ENCODE measurements at regions not wholly inside any gene's neighbourhood (a gene's known extent, or its start where the extent isn't known, plus 50 kb on each side); places are given as distances from the start of the nearest gene placed in this dataset.

DNA sequence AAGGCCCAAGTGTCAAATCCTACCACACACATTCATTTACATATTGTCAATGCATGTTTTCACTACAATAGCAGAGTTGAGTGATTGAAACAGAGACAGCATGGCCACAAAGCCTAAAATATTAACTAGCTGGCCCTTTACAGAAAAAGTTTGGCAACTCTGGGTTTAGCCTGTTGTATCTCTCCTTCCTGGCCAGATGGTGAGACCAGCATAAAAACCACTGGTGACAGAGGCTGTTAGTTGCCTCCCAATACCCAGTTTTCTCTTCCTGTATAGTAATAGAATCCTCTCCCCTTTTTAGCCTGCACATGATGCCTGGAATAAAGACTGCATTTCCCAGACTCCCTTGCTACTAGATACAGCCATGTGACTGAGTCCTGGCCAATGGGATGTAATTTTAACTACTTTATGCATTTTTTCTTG is 100.0 kb upstream of the TAB2 start:
- DNase-seq (ENCODE audit: low spot score): no peak

- DNase-seq (ENCODE audit: low spot score): no peak
Observed at GRCh38 chr6:149218471-149218870, 99.0 kb upstream of the TAB2 start.

- DNase-seq (ENCODE audit: low spot score): no peak
Observed at GRCh38 chr6:149218915-149219314, 98.6 kb upstream of the TAB2 start.

DNA sequence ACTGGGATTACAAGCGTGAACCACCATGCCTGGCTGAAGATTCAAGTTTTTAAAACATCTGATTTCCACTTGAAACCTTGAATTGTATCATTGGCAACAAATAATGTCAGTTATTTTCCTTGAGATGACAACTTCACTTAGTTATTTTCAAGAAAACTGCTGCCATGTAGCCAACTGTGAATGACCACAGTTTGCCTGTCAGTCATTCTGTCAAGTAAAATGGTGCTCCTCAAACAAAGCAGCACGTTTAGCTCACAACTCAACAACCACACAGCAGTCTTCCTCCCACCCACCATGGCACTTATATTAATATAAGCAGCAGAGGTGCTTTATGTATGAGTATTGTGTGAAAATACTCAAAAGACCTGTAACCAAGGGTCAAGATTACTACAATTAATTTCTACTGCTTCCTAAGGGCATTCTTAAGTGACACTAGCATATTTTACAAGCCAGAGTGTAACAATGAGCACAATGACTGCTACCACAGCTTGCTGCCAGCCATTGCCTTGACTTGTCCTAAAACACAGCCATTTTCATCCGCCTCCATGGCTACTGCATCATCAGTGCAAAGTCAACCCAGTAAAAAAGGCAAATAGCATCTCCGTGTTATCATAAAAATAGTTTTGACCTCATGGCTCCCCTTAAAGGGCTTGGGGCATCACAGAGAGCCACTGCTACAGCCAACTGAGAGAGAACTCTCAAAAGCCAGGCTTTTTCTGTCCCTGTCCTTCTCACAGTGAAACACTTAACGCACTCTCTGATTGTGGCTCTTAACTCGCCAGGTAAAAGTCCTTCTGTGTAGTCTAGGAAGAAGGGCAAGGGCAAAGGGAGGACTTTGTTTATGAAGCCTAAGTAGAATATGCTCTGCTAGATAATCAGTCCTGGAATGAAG is 96.4 kb upstream of the TAB2 start:
- peak; percentile 15 for DNase-seq (ENCODE audit: low spot score)

GRCh38 chr6:149221774-149222070 is 95.8 kb upstream of the TAB2 start:
- no peak for DNase-seq (ENCODE audit: low spot score)

DNA sequence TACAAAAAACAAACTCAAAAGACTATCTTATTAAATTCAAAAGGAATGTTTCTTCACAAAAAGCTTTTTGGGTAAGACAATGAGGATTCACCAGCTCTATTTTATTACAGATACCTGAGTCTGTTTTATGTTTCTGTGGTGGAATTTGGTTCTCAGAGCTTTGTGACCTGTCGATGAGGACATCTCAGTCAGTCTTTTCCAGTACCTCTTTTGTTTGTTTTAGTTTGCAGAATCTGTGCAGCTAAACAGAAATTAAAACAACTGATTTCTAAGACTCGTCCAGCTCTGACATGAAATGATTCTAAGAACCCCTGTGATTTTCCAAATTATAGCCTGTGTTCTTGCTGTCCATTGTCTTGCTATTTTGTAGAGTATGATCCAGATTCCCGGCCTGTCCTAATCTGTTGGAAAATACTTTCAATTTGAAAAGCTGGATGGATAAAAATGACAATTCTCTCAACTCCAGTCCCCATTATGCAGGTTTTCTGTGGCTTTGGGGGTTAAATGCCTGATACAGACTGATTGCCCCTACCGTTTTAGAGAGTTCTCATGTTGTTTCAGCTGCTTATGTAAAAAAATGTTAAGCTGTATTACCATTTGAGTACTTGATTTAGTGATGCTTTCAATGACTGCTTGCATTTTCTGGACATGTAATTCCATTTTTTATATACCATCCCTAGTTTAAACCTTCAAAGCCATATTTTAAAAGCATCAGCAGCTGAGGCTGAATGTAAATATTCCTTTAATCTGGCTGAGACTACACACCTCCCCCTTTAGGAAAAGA is 94.2 kb upstream of the TAB2 start:
- DNase-seq (ENCODE audit: low spot score): no peak

GRCh38 chr6:149223904-149224351 is 93.6 kb upstream of the TAB2 start:
- DNase-seq (ENCODE audit: low spot score): no peak

GRCh38 chr6:149224399-149224798 is 93.1 kb upstream of the TAB2 start:
- DNase-seq (ENCODE audit: low spot score): no peak

DNA sequence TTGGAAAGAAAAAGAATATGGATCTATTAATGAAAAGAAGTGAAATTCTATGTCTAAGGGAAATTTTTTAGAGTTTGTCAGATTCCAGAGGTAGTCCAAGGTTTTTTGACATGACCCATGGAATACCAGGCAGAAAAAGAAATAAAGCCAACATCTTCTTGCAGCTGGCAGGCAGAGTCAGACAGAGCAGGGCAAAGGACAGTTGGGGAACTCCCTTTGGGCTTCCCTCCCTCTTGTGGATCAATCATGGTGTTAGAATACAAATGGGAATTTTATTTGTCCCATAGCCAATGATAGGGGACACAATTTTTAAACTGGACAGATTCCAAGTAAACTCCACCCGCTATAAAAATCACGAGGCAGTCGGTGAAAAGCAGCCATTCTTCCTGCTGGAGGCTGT is 92.1 kb upstream of the TAB2 start:
- DNase-seq (ENCODE audit: low spot score): no peak

GRCh38 chr6:149225946-149226345 is 91.6 kb upstream of the TAB2 start:
- peak; percentile 51 for DNase-seq (ENCODE audit: low spot score)

GRCh38 chr6:149227796-149228195 is 89.7 kb upstream of the TAB2 start:
- DNase-seq (ENCODE audit: low spot score): no peak

DNA sequence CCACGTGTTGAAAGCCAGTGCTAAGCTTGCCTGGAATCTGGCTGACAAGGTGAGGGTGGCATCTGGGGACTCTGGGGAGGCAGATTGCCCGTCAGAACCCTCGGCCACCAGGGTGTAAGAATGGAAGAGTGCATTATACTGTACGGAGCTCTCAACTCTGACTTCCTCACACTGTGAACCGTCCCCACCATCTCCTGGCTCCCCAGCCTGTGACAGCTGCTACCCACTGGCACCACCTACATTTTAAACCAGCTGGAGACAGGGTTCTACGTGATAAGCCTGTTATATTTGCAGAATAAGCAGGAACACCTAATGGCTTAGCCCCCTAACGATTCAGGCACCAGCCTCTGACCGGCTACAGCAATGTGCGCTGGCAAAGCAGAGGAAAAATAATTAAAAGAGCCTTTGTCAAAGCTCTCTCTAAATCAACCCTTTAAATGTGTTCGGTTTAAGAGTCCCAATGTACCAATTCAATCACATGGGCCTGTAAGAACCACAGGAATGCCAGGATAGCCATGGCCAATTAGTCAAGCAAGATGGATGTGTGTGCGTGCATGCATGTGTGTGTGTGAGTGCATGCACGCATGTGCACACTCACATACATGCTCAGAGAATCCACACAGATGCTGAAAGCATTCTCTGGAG is 89.1 kb upstream of the TAB2 start:
- DNase-seq (ENCODE audit: low spot score): no peak

DNA sequence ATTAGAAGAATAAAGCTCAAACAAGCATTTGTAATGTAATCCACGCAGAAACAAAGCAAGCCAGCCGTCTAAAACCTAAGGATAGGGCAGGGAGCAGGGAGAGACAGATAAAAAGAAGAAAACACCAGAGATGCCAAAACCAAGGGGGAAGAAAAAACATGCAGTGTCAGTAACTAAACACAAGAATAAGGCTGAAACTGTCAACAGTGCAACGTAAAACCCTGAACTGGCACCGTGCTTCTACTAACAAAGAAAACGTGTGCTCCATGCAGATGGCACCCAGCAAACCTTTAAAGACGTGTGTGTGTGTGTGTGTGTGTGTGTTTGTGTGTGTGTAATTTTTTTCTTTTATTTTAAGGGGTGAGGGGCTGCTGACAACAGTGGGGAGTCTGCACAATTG is 88.4 kb upstream of the TAB2 start:
- no peak for DNase-seq (ENCODE audit: low spot score)

DNA sequence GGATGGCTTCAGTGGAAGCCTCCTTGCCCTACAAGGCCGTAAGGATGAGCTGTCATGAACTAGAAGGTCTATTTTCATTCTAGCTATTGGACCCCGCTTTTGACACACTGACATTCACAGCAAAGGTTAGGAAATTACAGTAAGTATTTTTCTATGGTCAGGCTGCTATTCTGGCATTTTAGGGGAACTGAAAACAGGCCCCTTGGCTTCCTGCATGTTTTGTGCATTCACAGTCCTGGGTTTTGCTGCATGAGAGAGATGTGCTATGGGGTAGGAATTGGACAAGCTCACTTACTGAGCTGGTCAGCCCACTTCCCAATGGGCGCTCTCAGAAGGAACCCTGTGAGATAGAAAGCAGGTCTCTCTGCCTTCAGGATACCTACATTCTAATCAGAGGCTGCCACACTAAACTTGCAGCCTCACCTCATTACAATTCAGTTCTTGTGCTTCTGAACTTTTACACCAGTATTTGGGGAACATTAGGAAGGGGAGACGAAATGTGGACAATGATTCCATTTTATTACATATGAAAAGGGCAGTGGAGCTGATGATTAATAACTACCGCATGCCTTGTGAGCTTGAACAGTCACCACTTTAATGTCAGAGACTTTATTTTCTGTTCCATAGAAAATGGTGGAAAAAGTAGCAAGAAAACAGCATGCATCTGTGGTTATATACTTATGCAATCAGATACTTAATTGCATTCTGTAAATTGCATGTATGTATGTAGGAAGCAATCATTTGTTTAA is 86.6 kb upstream of the TAB2 start:
- no peak for DNase-seq (ENCODE audit: low spot score)

DNA sequence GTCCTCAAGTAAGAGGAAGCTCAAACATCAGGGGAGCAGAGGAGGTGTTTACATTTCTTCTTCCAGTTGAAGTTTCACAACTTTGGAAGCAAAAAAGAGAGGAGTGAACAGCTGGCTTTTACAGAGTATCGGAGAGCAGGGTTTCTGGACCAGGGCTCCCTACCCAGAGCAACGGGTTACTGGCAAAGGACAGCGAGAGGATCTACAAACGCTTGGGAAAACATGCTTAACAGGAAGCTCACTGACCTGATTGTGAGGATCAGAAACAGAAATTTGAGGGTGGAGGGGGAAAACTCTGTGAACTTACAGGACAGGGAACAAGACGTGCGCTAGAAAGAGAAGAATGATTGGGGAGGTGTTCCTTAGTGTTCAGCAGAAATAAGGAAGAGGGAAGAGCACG is 85.7 kb upstream of the TAB2 start:
- no peak for DNase-seq (ENCODE audit: low spot score)

GRCh38 chr6:149233056-149233715 is 84.3 kb upstream of the TAB2 start:
- no peak for DNase-seq (ENCODE audit: low spot score)

- no peak for DNase-seq (ENCODE audit: low spot score)
Observed at GRCh38 chr6:149234051-149234962, 83.2 kb upstream of the TAB2 start.

- no peak for DNase-seq (ENCODE audit: low spot score)
Observed at GRCh38 chr6:149235130-149235561, 82.4 kb upstream of the TAB2 start.

- no peak for DNase-seq (ENCODE audit: low spot score)
Observed at GRCh38 chr6:149236589-149236988, 80.9 kb upstream of the TAB2 start.

DNA sequence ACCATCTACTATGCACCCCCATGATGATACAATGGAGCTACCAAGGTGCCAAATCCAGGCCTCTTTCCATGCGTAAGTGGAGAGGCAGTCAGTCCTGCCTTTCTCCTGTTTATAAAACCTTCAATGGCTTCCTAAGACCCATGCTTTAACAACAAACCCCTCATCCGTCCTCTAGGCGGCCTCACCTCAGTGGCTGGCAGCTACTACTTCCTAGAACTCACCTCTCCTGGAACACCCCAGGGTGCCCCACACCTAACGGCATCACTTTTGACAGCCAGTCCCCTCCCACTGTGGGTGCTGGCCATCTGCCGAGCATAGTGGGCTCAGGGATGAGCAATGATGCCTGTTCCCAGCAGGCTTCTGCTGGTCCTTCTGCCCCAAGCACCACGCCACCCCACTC is 80.0 kb upstream of the TAB2 start:
- no peak for DNase-seq (ENCODE audit: low spot score)

Data from ecto neural progenitor cell (in vitro differentiated cells).